ENCODE measurements at regions not wholly inside any gene's neighbourhood (a gene's known extent, or its start where the extent isn't known, plus 50 kb on each side); places are given as distances from the start of the nearest gene placed in this dataset.
A peak's percentile ranks its signal among the peaks of the same experiment; 100 is the strongest.

GRCh38 chr1:81126989-81127581, 673.6 kb upstream of the ADGRL2 start:
- peak; percentile 94 for DNase-seq

- no peak for DNase-seq
These were observed 675.1 kb upstream of the ADGRL2 start for GRCh38 chr1:81125672-81126071.

GRCh38 chr1:81121306-81121705, 679.4 kb upstream of the ADGRL2 start:
- DNase-seq: no peak

GRCh38 chr1:81119319-81119718, 681.4 kb upstream of the ADGRL2 start:
- no peak for DNase-seq

GRCh38 chr1:81118550-81118949, 682.2 kb upstream of the ADGRL2 start:
- no peak for DNase-seq

GRCh38 chr1:81115422-81115821, 685.3 kb upstream of the ADGRL2 start:
- DNase-seq: no peak

GRCh38 chr1:81114191-81114590, 686.5 kb upstream of the ADGRL2 start:
- DNase-seq: no peak

- DNase-seq: no peak
These were observed 687.0 kb upstream of the ADGRL2 start for GRCh38 chr1:81113688-81114087.

- no peak for DNase-seq
These were observed 688.9 kb upstream of the ADGRL2 start for GRCh38 chr1:81111818-81112217.

GRCh38 chr1:81109038-81109437, 691.7 kb upstream of the ADGRL2 start:
- no peak for DNase-seq

GRCh38 chr1:81097860-81098259, 702.9 kb upstream of the ADGRL2 start:
- DNase-seq: no peak

- no peak for DNase-seq
These were observed 727.2 kb upstream of the ADGRL2 start for GRCh38 chr1:81073580-81073979.

GRCh38 chr1:81071969-81072753, 728.6 kb upstream of the ADGRL2 start:
- DNase-seq: no peak

GRCh38 chr1:81071072-81071858, 729.5 kb upstream of the ADGRL2 start:
- DNase-seq: no peak

GRCh38 chr1:81069856-81070255, 730.9 kb upstream of the ADGRL2 start:
- DNase-seq: no peak

GRCh38 chr1:81068726-81069125, 732.0 kb upstream of the ADGRL2 start:
- DNase-seq: no peak

GRCh38 chr1:81053826-81054225, 746.9 kb upstream of the ADGRL2 start:
- DNase-seq: no peak

- no peak for DNase-seq
These were observed 748.6 kb upstream of the ADGRL2 start for GRCh38 chr1:81052162-81052561.

- DNase-seq: no peak
These were observed 750.3 kb upstream of the ADGRL2 start for GRCh38 chr1:81050390-81050789.

- no peak for DNase-seq
These were observed 756.0 kb upstream of the ADGRL2 start for GRCh38 chr1:81044708-81045107.

GRCh38 chr1:81042225-81042624, 758.5 kb upstream of the ADGRL2 start:
- DNase-seq: no peak

- DNase-seq: no peak
These were observed 766.4 kb upstream of the ADGRL2 start for GRCh38 chr1:81034291-81034690.

- DNase-seq: peak; percentile 85
These were observed 767.7 kb upstream of the ADGRL2 start for GRCh38 chr1:81032973-81033425.

- peak; percentile 18 for DNase-seq
These were observed 768.4 kb upstream of the ADGRL2 start for GRCh38 chr1:81032374-81032773.
